Stimulated activated CD8-positive, alpha-beta memory T cell treated with anti-CD3 and anti-CD28 coated beads, Interleukin-4, amount 100 ng/mL, for 24 hours (primary cell): ENCODE measurements at regions not wholly inside any gene's neighbourhood (a gene's known extent, or its start where the extent isn't known, plus 50 kb on each side); places are given as distances from the start of the nearest gene placed in this dataset.

ENCODE experiments used
- DNase-seq: peaks from one replicate; pipeline ENCODE4 v3.0.0-alpha.2; 2020; ENCODE audit warnings: low read depth

DNA sequence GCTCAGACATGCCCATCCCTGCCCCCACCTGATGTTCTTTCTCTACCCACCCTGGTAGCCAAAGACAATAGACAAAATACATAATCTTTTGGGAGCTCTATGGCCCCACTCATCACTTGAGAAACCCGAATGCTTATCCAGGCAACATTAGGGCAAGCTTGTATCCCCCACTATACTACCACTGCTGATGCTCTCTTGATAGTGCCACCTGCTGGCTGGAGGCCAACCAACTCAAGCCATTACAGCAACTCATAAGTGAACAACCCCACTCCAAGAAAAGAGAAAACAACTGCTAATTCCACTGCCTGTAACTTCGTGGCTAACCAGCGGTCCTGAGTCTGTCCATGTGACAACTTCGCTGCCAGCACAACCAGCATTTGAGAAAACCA lies 342.5 kb upstream of the TGFBR2 start:
- DNase-seq = no peak

DNA sequence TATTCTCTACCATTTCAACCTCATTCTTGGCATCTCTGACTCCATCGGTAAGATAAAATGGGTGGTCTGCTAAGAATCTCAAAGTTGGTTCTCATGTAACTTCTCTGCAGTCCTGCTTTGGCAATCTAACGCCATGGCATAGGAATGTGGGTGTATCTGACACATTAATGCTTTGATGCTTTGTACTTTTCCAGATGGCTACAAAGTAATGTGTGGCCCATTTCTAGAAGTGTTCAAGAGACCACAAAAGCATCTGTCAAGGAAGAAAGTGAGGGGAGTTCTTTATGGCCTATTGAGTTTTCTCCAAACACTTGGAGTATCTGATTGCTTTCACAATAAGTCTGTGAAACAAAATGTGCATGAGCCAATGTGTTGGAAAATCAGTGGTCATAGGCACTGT lies 339.9 kb upstream of the TGFBR2 start:
- no peak for DNase-seq

DNA sequence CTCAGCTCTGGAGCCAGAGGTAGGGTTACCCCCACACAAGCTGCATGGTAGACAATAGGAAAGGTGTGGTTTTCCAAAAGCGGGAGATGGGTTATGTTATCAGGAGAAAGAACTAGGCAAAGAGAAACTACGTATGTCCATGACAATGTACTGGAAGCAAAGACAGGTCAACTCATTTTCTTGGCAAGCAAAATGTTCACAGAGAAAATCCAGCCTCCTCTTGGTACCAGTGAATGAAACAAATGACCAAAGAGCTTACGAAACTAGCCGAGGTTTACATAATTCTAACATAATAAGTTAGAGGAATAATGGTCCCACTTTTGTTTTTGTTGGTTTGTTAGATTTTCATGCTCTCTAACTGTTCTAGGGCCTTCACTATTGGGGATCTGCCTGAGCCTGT lies 338.1 kb upstream of the TGFBR2 start:
- no peak for DNase-seq

DNA sequence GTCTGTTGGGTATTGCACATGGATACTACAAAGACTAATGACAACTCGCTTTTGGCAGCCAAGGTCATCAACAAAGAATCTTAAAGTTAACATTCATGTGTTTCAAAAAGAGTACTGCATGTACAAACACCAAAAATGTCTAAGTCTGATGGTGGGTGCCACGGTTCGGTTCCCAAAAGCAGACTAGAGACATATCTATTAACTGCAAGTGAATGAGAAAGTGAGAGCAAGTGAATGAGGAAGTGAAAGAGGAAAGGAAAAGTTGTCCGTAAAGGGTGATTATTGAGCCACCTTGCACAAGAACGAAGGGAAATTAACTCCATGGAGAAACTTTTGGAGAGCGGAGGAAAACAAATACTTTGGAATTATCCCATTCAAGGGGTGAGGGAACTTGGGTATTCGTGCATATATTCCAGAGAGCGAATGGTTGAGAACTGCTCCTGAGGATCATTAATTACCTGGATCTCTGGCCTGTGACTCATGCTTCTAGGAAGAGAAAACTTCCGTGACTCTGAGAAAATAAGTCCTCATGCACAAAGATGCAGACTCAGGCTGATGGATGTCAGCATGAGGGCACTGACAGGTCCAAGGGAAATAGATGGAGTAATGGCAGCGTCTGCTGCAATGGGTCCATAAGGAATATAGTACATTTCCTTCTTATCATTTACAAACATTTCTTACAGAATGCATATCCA lies 336.5 kb upstream of the TGFBR2 start:
- no peak for DNase-seq

DNA sequence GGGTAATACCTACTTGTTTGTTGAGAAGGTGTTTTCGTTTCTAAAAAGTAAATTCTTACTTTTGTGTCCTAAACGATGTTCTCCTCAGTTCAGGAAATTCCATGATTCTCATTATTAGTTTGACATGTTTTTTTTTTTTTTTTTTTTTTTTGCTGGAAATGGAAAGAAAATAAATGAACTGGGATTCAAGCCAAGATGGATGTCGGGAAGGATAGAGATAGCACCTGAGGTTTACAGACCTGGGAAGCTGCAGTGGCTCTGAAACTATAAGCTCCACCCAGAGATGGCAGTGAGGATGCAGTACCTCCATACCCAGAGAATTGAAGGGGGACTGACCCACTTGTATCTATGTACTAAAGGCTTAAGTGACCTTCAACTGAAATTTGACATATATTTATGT lies 334.6 kb upstream of the TGFBR2 start:
- DNase-seq = no peak

DNA sequence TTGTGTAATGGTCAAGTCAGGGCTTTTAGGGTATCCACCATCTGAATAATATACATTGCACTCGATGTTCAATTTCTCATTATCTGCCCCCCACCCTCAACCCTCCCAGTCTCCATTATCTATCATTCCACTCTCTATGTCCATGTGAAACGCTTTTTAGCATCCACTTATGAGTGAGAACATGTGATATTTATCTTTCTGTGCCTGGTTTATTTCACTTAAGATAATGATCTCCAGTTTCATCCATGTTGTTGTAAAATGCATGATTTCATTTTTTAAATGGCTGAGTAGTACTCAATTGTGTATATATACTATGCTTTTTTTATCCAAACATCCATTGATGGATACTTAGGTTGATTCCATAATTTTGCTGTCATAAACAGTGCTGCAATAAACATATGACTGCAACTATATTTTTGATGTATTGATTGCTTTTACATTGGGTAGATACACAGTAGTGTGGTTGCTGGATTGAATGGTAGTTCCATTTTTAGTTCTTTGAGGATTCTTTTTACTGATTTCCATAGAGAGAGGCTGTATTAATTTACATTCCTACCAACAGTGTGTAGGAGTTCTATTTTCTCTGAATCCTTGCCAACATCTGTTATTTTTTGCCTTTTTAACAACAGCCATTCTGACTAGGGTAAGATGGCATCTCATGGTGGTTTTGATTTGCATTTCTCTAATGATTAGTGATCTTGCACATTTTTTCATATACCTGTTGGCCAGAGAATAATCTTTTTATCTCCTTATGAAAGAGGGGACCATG lies 332.9 kb upstream of the TGFBR2 start:
- DNase-seq = no peak

DNA sequence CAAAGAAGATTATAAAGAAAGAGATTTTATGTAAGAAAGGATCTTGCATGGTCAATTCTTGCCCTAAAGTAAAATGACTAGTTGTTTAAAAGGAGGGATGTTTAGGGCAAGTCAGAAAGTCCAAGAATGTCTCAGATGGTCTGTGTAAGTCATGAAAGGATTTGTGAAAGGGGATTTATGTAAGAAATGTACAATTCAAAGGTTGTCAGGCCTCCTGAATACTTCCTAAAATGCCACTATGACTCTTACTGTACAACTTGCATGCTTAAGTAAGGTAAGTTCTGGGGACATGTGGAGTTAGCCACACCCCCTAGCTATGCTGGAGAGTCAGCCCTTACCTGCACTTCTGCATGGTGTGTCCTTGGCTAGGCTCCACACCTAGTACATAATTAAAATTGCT lies 328.9 kb upstream of the TGFBR2 start:
- no peak for DNase-seq

DNA sequence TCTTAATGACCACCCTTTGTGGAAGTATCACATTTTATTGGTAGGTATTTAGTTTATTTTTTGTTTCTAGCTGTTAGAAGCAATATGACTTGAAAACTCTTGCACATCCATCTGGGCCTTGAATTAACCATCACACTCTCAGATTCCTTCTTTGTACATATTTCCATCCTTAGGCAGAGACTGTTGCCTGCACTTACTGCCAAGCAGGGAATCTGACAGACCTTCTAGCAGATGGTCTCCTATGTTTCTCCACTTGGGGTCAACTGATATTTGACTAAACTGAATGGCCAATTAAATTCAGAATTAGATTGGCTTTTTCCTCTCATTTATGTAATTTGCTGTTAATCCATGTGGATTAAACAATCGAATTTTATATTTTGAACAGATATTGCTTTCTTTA lies 324.9 kb upstream of the TGFBR2 start:
- no peak for DNase-seq

DNA sequence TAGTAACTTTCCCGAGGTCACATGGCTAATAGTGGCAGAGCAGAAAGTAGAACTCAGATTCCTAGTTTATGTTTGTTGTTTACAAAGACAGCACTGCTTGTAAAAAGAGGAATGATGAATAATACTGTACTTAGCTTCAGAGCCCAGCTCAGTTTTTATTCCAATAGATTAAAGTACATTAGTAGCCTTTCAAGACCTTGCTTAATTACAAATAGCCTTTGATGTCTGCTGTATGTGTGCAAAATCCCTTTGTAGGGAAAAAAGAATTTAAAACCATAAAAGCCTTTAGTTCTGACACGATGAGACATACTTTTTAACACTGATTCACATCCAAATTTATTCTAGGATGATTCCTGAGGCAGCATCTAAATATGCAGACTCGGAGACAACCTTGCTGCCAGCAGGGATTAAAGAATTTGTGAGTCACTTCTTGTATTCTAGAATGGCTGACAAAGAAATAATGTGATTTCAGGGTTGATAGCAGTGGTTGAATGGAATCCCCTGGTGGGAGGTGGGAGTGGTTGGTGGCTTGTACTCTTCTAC lies 324.2 kb upstream of the TGFBR2 start:
- DNase-seq = no peak

DNA sequence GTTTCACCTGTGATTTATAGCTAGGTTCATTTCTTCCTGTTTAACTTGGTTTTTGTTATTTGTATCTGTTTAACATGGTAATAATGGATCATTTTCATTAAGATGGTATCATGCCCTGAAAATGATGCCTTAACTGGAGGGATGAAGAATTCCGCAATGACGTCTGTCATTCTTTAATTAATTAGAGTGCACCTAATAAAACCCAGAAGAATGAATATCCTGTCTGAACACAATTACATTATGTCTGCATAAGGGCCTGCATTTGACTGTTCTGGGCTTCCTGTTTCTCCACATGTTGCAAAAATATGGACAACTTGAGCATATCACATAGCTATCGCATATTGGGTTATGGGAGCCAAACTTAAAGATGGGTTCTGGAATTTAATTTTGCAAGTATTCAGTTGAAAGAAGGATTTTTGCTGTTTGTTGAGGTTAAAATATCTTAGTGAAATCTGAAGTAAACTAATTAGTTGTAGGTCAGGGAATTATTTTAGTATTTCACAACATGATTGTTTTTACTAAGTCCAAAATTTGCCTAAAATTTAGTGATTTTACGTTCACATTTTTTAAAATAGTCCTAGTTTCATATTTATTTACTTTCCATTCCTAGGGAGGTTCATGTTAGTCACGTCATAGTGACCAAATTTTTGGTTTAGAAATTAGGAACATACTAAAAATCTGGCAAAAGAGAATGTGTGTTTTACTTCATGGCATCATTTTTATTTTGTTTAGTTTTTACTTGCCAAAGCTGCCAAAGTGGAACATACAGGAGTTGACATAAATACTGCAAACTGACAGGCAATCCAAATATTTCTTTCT lies 321.0 kb upstream of the TGFBR2 start:
- DNase-seq = no peak

DNA sequence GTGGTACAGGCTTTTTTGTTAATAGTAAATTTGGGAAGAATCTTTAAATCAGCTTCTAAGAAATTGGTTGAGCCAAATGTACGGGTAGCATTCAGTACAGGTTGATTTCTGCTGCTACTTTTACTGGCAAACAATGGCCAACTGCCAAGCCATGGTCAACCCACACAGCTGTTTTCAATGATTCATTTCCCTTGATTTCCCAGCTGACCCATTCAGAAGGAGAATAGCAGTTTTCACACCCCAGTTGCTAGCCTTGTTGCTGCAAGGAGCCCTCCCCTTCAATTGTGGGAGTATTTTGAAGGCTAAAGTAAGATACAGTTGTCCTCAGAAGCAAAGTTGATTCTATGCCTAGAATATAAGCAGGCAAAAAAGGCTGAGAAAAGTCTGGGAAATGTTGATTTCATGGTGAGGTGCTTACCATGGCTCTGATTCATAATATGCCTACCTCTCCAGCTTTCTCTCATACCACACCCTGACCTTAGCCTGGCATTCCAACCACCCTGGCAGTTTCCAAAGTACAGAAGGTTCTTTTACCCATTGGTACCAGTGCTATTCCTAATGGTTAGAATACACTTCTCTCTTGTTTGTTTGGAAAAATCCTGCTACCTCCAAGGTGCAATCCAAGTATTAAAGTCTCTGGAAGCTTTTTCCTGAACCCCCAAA lies 320.3 kb upstream of the TGFBR2 start:
- DNase-seq = no peak

DNA sequence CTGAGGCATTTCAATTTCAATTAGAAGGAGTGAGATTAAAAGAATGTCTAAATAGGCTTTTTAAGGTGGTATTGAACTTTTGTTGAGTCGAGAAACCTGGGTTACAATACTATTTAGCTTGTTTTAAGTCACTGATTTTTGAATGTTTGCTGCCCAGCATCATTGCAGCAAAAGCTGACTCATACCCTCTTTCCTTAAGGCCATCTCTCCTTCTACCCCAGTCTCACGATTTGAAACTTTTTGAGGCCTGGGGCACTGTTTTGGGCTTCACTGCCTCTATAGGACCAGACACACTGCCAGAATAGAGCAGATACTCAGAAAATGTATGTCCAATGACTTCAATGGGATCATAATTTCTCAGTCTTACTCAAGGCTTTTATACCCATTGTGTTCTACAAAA lies 319.6 kb upstream of the TGFBR2 start:
- DNase-seq = no peak

DNA sequence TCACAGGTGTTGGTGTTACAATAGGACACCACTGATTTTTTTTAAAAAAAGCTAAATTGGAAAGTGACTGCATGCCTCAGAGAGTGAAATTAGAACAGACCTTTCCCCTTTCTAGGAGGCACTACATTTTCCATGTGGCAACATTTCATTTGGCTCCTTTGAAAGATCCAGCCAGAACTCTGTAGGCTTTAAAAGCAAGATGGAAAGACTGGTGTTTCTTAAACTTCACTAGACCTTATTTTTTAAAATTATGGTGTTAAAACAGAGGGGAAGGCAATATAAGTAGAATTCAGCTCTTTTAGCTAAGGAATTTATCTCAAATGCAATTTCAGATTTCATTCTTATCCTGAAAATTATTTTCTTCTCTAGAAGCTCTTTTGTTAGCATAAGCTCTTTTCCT lies 317.6 kb upstream of the TGFBR2 start:
- no peak for DNase-seq

DNA sequence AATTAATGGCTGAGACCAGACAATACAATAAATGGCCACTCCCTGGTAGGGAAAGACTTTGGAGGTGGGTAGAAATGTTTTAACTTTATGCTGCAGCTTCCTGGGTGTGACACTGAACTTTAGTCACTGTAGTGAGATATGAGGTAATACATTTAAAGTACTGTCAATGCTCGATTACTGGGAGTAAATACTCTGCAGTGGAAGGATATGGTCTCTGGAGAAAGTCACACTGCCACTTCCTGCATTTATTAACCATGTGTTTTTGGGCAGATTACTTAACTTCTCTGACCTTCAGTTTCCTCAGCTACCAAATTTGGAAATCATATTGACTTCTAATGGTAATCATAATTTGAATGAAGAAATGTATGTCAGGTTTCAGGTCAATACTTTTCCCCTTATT lies 317.1 kb upstream of the TGFBR2 start:
- no peak for DNase-seq

DNA sequence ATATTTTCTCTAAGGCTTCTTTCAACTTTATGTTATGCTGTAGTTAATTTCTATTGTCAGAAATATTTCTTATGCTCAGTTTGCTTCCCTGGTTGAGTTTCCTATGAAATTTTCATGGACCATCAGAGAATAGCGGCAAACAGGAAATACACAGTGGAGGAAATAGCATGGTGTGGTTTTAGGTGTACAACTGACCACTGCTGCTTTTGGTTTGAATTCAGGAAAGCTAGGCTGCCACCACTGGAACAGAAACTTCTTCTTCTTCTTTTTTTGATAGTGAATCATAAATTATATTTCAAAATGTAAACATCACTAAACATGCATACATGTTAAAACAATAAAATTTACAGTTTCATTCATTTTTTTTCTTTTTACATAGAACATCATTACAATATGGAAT lies 316.6 kb upstream of the TGFBR2 start:
- no peak for DNase-seq

DNA sequence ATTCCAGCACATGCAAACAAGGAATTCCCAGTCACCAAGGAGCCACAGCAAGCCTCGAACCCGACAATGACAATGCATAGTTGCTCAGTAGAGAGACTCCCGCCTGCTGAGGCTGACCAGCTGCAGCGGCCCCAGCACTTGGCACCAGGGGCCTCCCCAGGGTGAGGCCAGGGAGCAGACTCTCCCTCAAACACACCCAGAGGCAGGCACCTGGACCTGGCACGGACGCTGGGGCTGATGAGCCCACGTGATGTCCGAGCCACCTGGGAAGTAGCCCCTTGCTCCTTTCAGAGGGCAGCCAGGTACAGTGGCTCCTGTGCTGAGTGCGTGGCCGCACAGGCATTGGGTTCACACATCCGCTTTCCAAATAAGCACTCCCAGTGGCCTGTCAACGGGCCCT lies 315.9 kb upstream of the TGFBR2 start:
- DNase-seq = no peak

DNA sequence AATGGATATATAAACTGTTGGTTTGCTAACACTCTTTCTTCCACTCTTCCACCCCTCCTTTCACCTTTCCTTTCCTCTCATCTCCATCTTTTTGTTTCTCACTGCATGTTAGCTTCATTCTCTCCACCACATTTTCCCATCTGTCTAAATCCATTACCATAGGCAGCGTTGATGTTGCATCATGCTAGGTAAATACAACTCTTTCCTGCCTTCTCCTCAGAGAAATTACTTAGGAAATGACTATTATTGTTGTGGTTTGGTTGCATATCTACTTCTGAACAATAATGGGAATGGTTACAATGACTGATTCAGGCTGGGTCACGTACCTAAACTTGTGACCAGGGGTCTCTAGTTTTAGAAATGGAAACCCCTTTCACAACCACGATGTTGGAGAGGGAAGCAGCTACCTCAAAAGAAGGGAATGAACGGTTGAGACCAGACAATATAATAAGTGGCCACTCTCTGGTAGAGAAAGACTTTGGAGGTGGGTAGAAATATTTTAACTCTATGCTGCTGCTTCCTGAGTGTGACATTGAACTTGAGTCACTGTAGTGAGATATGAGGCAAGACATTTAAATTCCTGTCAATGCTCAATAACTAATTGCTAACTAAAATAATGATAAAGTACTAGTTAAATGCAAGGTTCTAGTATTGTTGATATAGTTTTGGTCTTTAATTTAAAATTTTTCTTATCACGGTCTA lies 314.1 kb upstream of the TGFBR2 start:
- DNase-seq = no peak

DNA sequence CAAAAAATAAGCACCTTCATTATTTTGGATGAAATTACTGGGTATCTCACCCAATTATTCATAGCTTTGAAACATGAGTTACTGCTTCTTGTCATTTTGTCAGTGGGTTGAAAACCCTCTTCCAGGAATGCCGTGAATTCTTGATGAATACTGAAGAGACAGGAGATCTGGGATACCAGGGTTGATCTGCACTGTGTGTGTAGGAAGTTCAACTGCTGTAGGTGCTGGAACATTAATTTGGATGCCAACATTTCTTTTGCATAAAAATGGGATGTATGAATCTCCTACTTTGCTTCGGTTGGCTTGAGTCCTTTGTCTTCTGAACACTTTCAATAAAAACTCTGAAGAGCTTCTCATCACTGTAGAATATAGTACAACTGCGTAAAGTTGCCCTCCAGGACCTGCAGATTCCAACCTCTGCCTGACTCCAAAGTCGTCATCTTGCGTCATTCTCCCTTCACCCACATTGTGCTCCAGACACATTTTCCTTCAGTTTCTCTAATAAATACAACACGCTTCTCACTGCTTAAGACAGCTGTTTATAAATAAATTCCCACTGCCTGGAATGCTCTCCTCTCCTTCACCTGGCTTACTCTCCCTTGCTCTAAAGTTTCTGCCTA lies 312.7 kb upstream of the TGFBR2 start:
- DNase-seq = no peak

DNA sequence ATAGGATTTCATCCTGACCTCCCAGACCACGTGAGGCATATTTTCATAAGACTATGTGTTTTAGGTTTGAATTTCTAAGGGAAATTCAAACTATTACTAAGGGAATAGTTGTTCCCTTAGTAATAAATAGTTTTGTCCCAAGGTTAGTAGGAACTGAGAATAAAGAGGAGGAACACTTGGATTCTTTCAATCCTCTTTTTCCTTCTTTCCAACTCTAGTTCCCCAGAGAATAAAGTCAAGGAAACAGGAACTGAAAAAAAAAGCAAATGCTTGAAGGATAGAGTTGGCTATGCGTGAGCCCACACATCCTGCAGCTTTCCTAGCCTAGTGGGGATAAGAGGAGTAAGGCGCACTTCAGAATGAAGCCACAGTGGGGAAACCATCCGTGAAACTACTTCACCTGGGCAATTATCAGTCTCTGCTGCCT lies 312.1 kb upstream of the TGFBR2 start:
- no peak for DNase-seq

DNA sequence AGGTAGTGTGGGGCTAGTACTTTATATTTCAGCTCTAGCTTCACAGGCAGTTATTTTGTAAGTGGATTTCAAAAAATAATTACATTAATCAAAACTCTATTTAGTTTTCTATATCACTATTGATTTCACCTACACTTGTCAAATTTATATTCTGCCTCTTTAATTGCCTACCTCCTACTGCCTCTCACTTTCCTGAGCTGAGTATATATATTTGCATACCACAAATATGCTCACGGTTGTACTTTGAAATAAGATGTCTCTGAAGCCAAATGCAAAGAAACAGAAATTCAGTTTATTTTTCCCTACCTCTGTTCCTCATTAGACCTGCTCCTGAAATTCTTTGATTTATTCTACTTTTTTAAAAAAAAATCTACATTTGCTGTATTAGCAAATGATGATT lies 309.3 kb upstream of the TGFBR2 start:
- DNase-seq = no peak
